ENCODE measurements at regions not wholly inside any gene's neighbourhood (a gene's known extent, or its start where the extent isn't known, plus 50 kb on each side); places are given as distances from the start of the nearest gene placed in this dataset.

- TF ChIP-seq CTCF (IDR thresholded peaks at IDR 0.05): no peak
- no peak for TF ChIP-seq ZFX (IDR thresholded peaks at IDR 0.05; ENCODE audit: borderline replicate concordance)
These were observed 134.1 kb downstream of the NCOR2 start for GRCh38 chr12:124433147-124433874.
